H9 (cell line): ENCODE measurements at regions not wholly inside any gene's neighbourhood (a gene's known extent, or its start where the extent isn't known, plus 50 kb on each side); places are given as distances from the start of the nearest gene placed in this dataset.

ENCODE experiments used
- DNase-seq: peaks from one replicate; pipeline ENCODE4 v3.0.0-alpha.2; 2017
- H2AFZ ChIP-seq: one replicate; pipeline ENCODE4 v1.6.1; 2013; ENCODE audit warnings: mild to moderate bottlenecking, low read length, control low read depth, moderate library complexity
- H2AK5ac ChIP-seq: 2 replicates; pipeline ENCODE4 v1.6.1; 2013; ENCODE audit warnings: low read length, control low read depth, mixed read lengths; ENCODE audit not compliant: insufficient read length
- H2BK120ac ChIP-seq: one replicate; pipeline ENCODE4 v1.6.1; 2013; ENCODE audit warnings: low read depth, mild to moderate bottlenecking, low read length, control low read depth, inconsistent platforms; ENCODE audit not compliant: poor library complexity, severe bottlenecking
- H2BK12ac ChIP-seq: 2 replicates; pipeline ENCODE4 v1.6.1; 2013; ENCODE audit warnings: low read length, control low read depth, mixed read lengths, low read depth; ENCODE audit not compliant: insufficient read length
- H2BK15ac ChIP-seq: 2 replicates; pipeline ENCODE4 v1.6.1; 2013; ENCODE audit warnings: low read depth, low read length, control low read depth
- H2BK20ac ChIP-seq: one replicate; pipeline ENCODE4 v1.6.1; 2013; ENCODE audit warnings: low read depth, mild to moderate bottlenecking, low read length, control low read depth, inconsistent platforms; ENCODE audit not compliant: poor library complexity, severe bottlenecking
- H2BK5ac ChIP-seq: 2 replicates; pipeline ENCODE4 v1.6.1; 2013; ENCODE audit warnings: low read length, control low read depth, mixed read lengths; ENCODE audit not compliant: insufficient read length
- H3K14ac ChIP-seq: 2 replicates; pipeline ENCODE4 v1.6.1; 2013; ENCODE audit warnings: low read length, control low read depth; ENCODE audit not compliant: insufficient read depth
- H3K18ac ChIP-seq: 2 replicates; pipeline ENCODE4 v1.6.1; 2013; ENCODE audit warnings: low read depth, mild to moderate bottlenecking, mixed read lengths, low read length, control low read depth; ENCODE audit not compliant: insufficient read length
- H3K23ac ChIP-seq: 2 replicates; pipeline ENCODE4 v1.6.1; 2013; ENCODE audit warnings: low read length, control low read depth, mixed read lengths, low read depth; ENCODE audit not compliant: insufficient read length
- H3K23me2 ChIP-seq: 2 replicates; pipeline ENCODE4 v1.6.1; 2013; ENCODE audit warnings: low read depth, mild to moderate bottlenecking, mixed read lengths, low read length, control low read depth; ENCODE audit not compliant: insufficient read length, poor library complexity, severe bottlenecking
- H3K27ac ChIP-seq: 2 replicates; pipeline ENCODE4 v1.5.1; 2013; ENCODE audit warnings: low read length, control low read depth, mixed read lengths, low read depth; ENCODE audit not compliant: insufficient read length
- H3K27me3 ChIP-seq: 2 replicates; pipeline ENCODE4 v1.6.1; 2013; ENCODE audit warnings: low read length, control low read depth, inconsistent platforms; ENCODE audit not compliant: insufficient read depth
- H3K4ac ChIP-seq: 2 replicates; pipeline ENCODE4 v1.6.1; 2013; ENCODE audit warnings: low read depth, mild to moderate bottlenecking, control low read depth, inconsistent platforms, low read length, moderate library complexity
- H3K4me1 ChIP-seq: 2 replicates; pipeline ENCODE4 v1.6.1; 2013; ENCODE audit warnings: low read length, control low read depth, inconsistent platforms; ENCODE audit not compliant: insufficient read depth
- H3K4me2 ChIP-seq: 2 replicates; pipeline ENCODE4 v1.6.1; 2013; ENCODE audit warnings: low read length, control low read depth, mixed read lengths; ENCODE audit not compliant: insufficient read length, insufficient read depth
- H3K56ac ChIP-seq: 2 replicates; pipeline ENCODE4 v1.6.1; 2013; ENCODE audit warnings: low read depth, mild to moderate bottlenecking, mixed read lengths, low read length, control low read depth; ENCODE audit not compliant: insufficient read length
- H3K79me1 ChIP-seq: 2 replicates; pipeline ENCODE4 v1.6.1; 2013; ENCODE audit warnings: low read depth, mild to moderate bottlenecking, moderate library complexity, low read length, control low read depth, inconsistent platforms; ENCODE audit not compliant: insufficient read depth, poor library complexity, severe bottlenecking
- H3K79me2 ChIP-seq: 2 replicates; pipeline ENCODE4 v1.6.1; 2013; ENCODE audit warnings: low read length, control low read depth, inconsistent platforms; ENCODE audit not compliant: insufficient read depth
- H3K9ac ChIP-seq: 2 replicates; pipeline ENCODE4 v1.6.1; 2013; ENCODE audit warnings: low read length, control low read depth, mixed read lengths; ENCODE audit not compliant: insufficient read length; ENCODE audit errors: extremely low read depth
- H3K9me3 ChIP-seq: one replicate; pipeline ENCODE4 v1.6.1; 2013; ENCODE audit warnings: low read depth, low read length, inconsistent platforms; ENCODE audit not compliant: control insufficient read depth
- H3T11ph ChIP-seq: one replicate; pipeline ENCODE4 v1.6.1; 2013; ENCODE audit warnings: mild to moderate bottlenecking, low read length, control low read depth, inconsistent platforms
- H4K20me1 ChIP-seq: one replicate; pipeline ENCODE4 v1.6.1; 2013; ENCODE audit not compliant: control insufficient read depth, insufficient read length, insufficient read depth
- H4K5ac ChIP-seq: 2 replicates; pipeline ENCODE4 v1.6.1; 2013; ENCODE audit warnings: low read depth, mild to moderate bottlenecking, mixed read lengths, low read length, control low read depth; ENCODE audit not compliant: insufficient read length
- H4K8ac ChIP-seq: replicated peaks from 2 replicates; pipeline ENCODE4 v1.6.1; 2013; ENCODE audit warnings: low read length, control low read depth, mixed read lengths, low read depth; ENCODE audit not compliant: insufficient read length
- H4K91ac ChIP-seq: 2 replicates; pipeline ENCODE4 v1.6.1; 2013; ENCODE audit warnings: low read depth, mild to moderate bottlenecking, moderate library complexity, mixed read lengths, low read length, control low read depth; ENCODE audit not compliant: insufficient read length
- H3K27ac Mint-ChIP-seq, 3 experiments: 2 replicates in 2 of 3; 3 replicates in 1 of 3; pipeline ENCODE4 v1.8.0; 2020 to 2021; ENCODE audit warnings: mixed read lengths in 3 of 3, mild to moderate bottlenecking in 1 of 3, moderate library complexity in 1 of 3
- H3K27me3 Mint-ChIP-seq: 2 replicates; pipeline ENCODE4 v1.8.0; 2021; ENCODE audit warnings: low read depth, mild to moderate bottlenecking, moderate library complexity, mixed read lengths
- H3K36me3 Mint-ChIP-seq, 3 experiments: 2 replicates in 2 of 3; 3 replicates in 1 of 3; pipeline ENCODE4 v1.8.0; 2020 to 2021; ENCODE audit warnings: low read depth in 3 of 3, mixed read lengths in 3 of 3; ENCODE audit not compliant: insufficient read depth in 1 of 3
- H3K4me1 Mint-ChIP-seq, 2 experiments: 2 replicates each; pipeline ENCODE4 v1.8.0; 2020; ENCODE audit warnings: mixed read lengths in 2 of 2
- H3K4me3 Mint-ChIP-seq, 2 experiments: 2 replicates in 1 of 2; 3 replicates in 1 of 2; pipeline ENCODE4 v1.8.0; 2020 to 2021; ENCODE audit warnings: mild to moderate bottlenecking in 2 of 2, mixed read lengths in 2 of 2, moderate library complexity in 1 of 2
- H3K9me3 Mint-ChIP-seq, 2 experiments: 2 replicates in 1 of 2; 3 replicates in 1 of 2; pipeline ENCODE4 v1.8.0; 2020; ENCODE audit warnings: mild to moderate bottlenecking in 2 of 2, mixed read lengths in 2 of 2, moderate library complexity in 1 of 2
- WGBS: extraction: QIAGEN DNeasy Blood & Tissue Kit; methylation state at CpG from one replicate; pipeline ENCODE4 v1.1.7; 2013; ENCODE audit warnings: missing lambda C conversion rate, low lambda C conversion rate, mixed read lengths; ENCODE audit not compliant: insufficient read length; ENCODE audit errors: extremely low coverage; 5-methylcytosine and 5-hydroxymethylcytosine counted together
- TF ChIP-seq, protein P1 (sequence below): fragments of 200-600 bp; sonication (generic); conservative IDR thresholded peaks from 3 replicates; pipeline ENCODE4 v1.8.0; 2021; ENCODE audit warnings: antibody characterized with exemption, mild to moderate bottlenecking

DNA sequence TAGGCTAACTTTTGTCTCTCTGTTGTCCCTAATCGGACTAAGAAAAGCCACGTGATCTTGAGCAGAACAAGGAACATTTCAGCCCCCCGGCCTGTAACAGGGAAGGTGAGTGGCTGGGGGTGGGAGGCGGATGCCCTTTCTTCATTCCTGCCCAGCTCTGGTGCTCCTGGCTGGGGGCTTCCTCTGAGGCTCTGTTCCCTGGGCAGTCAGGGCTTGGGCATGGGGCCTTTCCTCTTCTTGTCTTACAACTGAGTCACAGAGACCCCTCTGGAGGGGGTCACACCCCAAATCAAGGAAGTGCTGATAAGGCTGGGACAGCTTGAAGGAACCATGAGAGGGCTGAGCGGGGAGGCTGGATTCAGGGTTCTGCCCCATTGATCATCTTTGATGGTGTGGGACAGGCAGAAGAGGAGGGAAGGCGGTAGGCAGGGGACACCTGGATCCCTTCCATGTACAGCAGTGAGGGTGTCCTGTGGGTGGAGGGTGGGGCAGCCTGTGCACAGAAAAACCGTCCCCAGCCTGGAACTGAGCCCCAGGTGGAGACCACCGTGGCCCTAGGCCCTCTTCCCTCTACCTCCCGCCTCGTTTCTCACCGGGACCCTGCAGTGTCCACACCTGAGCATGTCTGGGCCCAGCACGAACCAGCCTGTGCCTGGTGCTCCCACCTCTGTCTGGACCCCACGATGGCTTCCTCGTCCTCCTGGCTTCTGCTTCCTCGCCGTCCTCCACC is 257.7 kb upstream of the IRX1 start:
- no peak overlapping the region for H3K23ac ChIP-seq
- H4K91ac ChIP-seq = no peak overlapping the region
- H3K27me3 ChIP-seq = no peaks in the 10 kb centered on the region
- Mint-ChIP-seq H3K36me3 (no peaks in the 10 kb centered on the region; a peak in 2 of 7 replicates), H3K4me3 (no peak overlapping the region), H3K4me1 (no peaks in the 10 kb centered on the region), H3K27ac (peak overlapping the region in 1 of 3 experiments; percentile 49; a peak in 3 of 7 replicates), H3K9me3 (no peaks in the 10 kb centered on the region; a peak in 1 of 5 replicates), H3K27me3 (peaks cover 6% of the 10 kb centered on the region)
- no peak overlapping the region for H2BK15ac ChIP-seq
- H3K4me1 ChIP-seq = no peaks in the 10 kb centered on the region
- no peak overlapping the region for H3T11ph ChIP-seq
- H3K4me2 ChIP-seq = no peak overlapping the region
- H3K56ac ChIP-seq = no peak overlapping the region
- no peak overlapping the region for H2BK20ac ChIP-seq
- H2AFZ ChIP-seq = no peak overlapping the region
- no peak overlapping the region for H2BK12ac ChIP-seq
- H3K14ac ChIP-seq = no peak overlapping the region
- no peak overlapping the region for H2BK5ac ChIP-seq
- no peaks in the 10 kb centered on the region for H3K79me2 ChIP-seq
- TF ChIP-seq, protein P1, sequence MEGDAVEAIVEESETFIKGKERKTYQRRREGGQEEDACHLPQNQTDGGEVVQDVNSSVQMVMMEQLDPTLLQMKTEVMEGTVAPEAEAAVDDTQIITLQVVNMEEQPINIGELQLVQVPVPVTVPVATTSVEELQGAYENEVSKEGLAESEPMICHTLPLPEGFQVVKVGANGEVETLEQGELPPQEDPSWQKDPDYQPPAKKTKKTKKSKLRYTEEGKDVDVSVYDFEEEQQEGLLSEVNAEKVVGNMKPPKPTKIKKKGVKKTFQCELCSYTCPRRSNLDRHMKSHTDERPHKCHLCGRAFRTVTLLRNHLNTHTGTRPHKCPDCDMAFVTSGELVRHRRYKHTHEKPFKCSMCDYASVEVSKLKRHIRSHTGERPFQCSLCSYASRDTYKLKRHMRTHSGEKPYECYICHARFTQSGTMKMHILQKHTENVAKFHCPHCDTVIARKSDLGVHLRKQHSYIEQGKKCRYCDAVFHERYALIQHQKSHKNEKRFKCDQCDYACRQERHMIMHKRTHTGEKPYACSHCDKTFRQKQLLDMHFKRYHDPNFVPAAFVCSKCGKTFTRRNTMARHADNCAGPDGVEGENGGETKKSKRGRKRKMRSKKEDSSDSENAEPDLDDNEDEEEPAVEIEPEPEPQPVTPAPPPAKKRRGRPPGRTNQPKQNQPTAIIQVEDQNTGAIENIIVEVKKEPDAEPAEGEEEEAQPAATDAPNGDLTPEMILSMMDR = no peak
- no peak for DNase-seq
- no peaks in the 10 kb centered on the region for H4K20me1 ChIP-seq
- WGBS = no CpG with 5 or more reads among the region's 16 CpGs
- H2BK120ac ChIP-seq = no peak overlapping the region
- no peak overlapping the region for H4K8ac ChIP-seq
- no peak overlapping the region for H3K18ac ChIP-seq
- no peaks in the 10 kb centered on the region for H3K23me2 ChIP-seq
- H3K9ac ChIP-seq = no peak overlapping the region
- no peak overlapping the region for H3K27ac ChIP-seq
- no peaks in the 10 kb centered on the region for H3K9me3 ChIP-seq
- H4K5ac ChIP-seq = no peak overlapping the region
- no peak overlapping the region for H3K4ac ChIP-seq
- no peak overlapping the region for H2AK5ac ChIP-seq
- no peaks in the 10 kb centered on the region for H3K79me1 ChIP-seq
